Body of pancreas (tissue), 4 donors: ENCODE measurements at regions not wholly inside any gene's neighbourhood (a gene's known extent, or its start where the extent isn't known, plus 50 kb on each side); places are given as distances from the start of the nearest gene placed in this dataset.

ENCODE experiments used
- CTCF ChIP-seq, 7 experiments: fragments of 450-650 bp in 4 of 7; fragments of 200-600 bp in 3 of 7; sonication (generic) in 3 of 7; IDR thresholded peaks; one replicate each; pipeline ENCODE4 v1.5.1; 2016 to 2019; ENCODE audit warnings: antibody characterized with exemption in 7 of 7
- POLR2A ChIP-seq, 3 donors: fragments of 450-650 bp; IDR thresholded peaks; one replicate each; pipeline ENCODE4 v1.6.1; 2016; ENCODE audit warnings: antibody characterized with exemption in 3 of 3, mild to moderate bottlenecking in 2 of 3

GRCh38 chr2:145652036-145652435 is 1132.1 kb upstream of the ZEB2 start:
- TF ChIP-seq CTCF (IDR thresholded peaks at IDR 0.05) (no peak), POLR2A (IDR thresholded peaks at IDR 0.05) (no peak)
